DND-41 (cell line): ENCODE measurements at regions not wholly inside any gene's neighbourhood (a gene's known extent, or its start where the extent isn't known, plus 50 kb on each side); places are given as distances from the start of the nearest gene placed in this dataset.

Source experiments
- ATAC-seq: fragments of 200-7000 bp; cut with Tn5 transposase; 3 replicates; pipeline ENCODE4 v1.9.1; 2021; ENCODE audit warnings: low read depth; ENCODE audit not compliant: insufficient read depth
- DNase-seq: peaks from one replicate; pipeline ENCODE4 v3.0.0-alpha.2; 2020
- H2AFZ ChIP-seq: 2 replicates; pipeline ENCODE4 v1.6.0; 2012; ENCODE audit warnings: low read depth, low read length
- H3K27ac ChIP-seq: 2 replicates; pipeline ENCODE4 v1.5.1; 2012; ENCODE audit warnings: low read length, inconsistent platforms
- H3K27me3 ChIP-seq: fragments of 200-600 bp; sonication (generic); 2 replicates; pipeline ENCODE4 v1.6.0; 2012; ENCODE audit warnings: low read length, mild to moderate bottlenecking, inconsistent platforms; ENCODE audit not compliant: insufficient read depth, poor library complexity
- H3K36me3 ChIP-seq: 2 replicates; pipeline ENCODE4 v1.5.1; 2012; ENCODE audit warnings: low read length, inconsistent platforms; ENCODE audit not compliant: insufficient read depth
- H3K4me1 ChIP-seq: 2 replicates; pipeline ENCODE4 v1.5.1; 2012; ENCODE audit warnings: mild to moderate bottlenecking, low read length; ENCODE audit not compliant: insufficient read depth
- H3K4me2 ChIP-seq: 2 replicates; pipeline ENCODE4 v1.6.0; 2012; ENCODE audit warnings: mild to moderate bottlenecking, moderate library complexity, low read length, inconsistent platforms; ENCODE audit not compliant: insufficient read depth
- H3K4me3 ChIP-seq, 2 experiments: fragments of 200-600 bp in 1 of 2; shearing (Covaris generic) in 1 of 2; 2 replicates each; pipeline ENCODE4 v1.5.1; 2012 to 2016; ENCODE audit warnings: inconsistent platforms in 2 of 2, low read length in 2 of 2, mild to moderate bottlenecking in 2 of 2, low read depth in 1 of 2, moderate library complexity in 1 of 2
- H3K79me2 ChIP-seq: 2 replicates; pipeline ENCODE4 v1.6.0; 2012; ENCODE audit warnings: low read length, inconsistent platforms; ENCODE audit not compliant: insufficient read depth
- H3K9ac ChIP-seq: 2 replicates; pipeline ENCODE4 v1.6.0; 2012; ENCODE audit warnings: low read depth, mild to moderate bottlenecking, inconsistent platforms, low read length, moderate library complexity
- H3K9me3 ChIP-seq: 2 replicates; pipeline ENCODE4 v1.5.1; 2012; ENCODE audit warnings: low read length, moderate library complexity, mild to moderate bottlenecking, inconsistent platforms; ENCODE audit not compliant: insufficient read depth, severe bottlenecking
- H4K20me1 ChIP-seq: 2 replicates; pipeline ENCODE4 v1.6.0; 2012; ENCODE audit warnings: low read length; ENCODE audit not compliant: insufficient read depth
- CTCF ChIP-seq: IDR thresholded peaks from 2 replicates; pipeline ENCODE4 v1.5.1; 2012; ENCODE audit warnings: borderline replicate concordance, low read length, moderate library complexity, mild to moderate bottlenecking; ENCODE audit not compliant: poor library complexity, severe bottlenecking; ENCODE audit errors: extremely low read depth
- EZH2 ChIP-seq: IDR thresholded peaks from 3 replicates; pipeline ENCODE4 v1.6.1; 2012; ENCODE audit warnings: borderline replicate concordance, low read depth, mild to moderate bottlenecking, moderate library complexity, low read length, inconsistent platforms; ENCODE audit not compliant: severe bottlenecking

- H3K27ac ChIP-seq = no peak overlapping the region
- no peak overlapping the region for H2AFZ ChIP-seq
- no peaks in the 10 kb centered on the region for H4K20me1 ChIP-seq
- no peaks in the 10 kb centered on the region for H3K9me3 ChIP-seq
- H3K4me1 ChIP-seq = no peaks in the 10 kb centered on the region
- no peak for TF ChIP-seq EZH2
- H3K27me3 ChIP-seq = peaks cover 7% of the 10 kb centered on the region
- no peak overlapping the region for H3K9ac ChIP-seq
- no peaks in the 10 kb centered on the region for H3K79me2 ChIP-seq
- no peak overlapping the region for H3K4me2 ChIP-seq
- H3K4me3 ChIP-seq = no peak overlapping the region
- no peaks in the 10 kb centered on the region for H3K36me3 ChIP-seq
- DNase-seq (no peak), ATAC-seq (no peak)
Observed at GRCh38 chr1:228801068-228801467, 65.8 kb downstream of the RHOU start.

GRCh38 chr1:228802386-228803220 is 67.3 kb downstream of the RHOU start:
- Histone ChIP-seq H3K9me3 (no peaks in the 10 kb centered on the region), H4K20me1 (no peaks in the 10 kb centered on the region), H3K4me3 (no peak overlapping the region), H3K36me3 (no peaks in the 10 kb centered on the region), H3K9ac (no peak overlapping the region), H3K4me1 (no peaks in the 10 kb centered on the region), H3K4me2 (no peak overlapping the region), H3K79me2 (no peaks in the 10 kb centered on the region), H2AFZ (no peak overlapping the region), H3K27ac (no peak overlapping the region), H3K27me3 (peaks cover 7% of the 10 kb centered on the region)
- TF ChIP-seq CTCF (no peak), EZH2 (no peak)
- ATAC-seq (no peak), DNase-seq (no peak)

- H3K36me3 ChIP-seq = no peaks in the 10 kb centered on the region
- TF ChIP-seq EZH2 = no peak
- no peak for TF ChIP-seq CTCF
- H3K4me3 ChIP-seq = no peak overlapping the region
- H3K27me3 ChIP-seq = peaks cover 7% of the 10 kb centered on the region
- no peaks in the 10 kb centered on the region for H3K79me2 ChIP-seq
- no peaks in the 10 kb centered on the region for H4K20me1 ChIP-seq
- H3K27ac ChIP-seq = no peak overlapping the region
- no peak overlapping the region for H3K4me2 ChIP-seq
- H2AFZ ChIP-seq = no peak overlapping the region
- DNase-seq (no peak), ATAC-seq (no peak)
- no peaks in the 10 kb centered on the region for H3K9me3 ChIP-seq
- no peaks in the 10 kb centered on the region for H3K4me1 ChIP-seq
- H3K9ac ChIP-seq = no peak overlapping the region
Observed at GRCh38 chr1:228803421-228803820, 68.1 kb downstream of the RHOU start.

- Histone ChIP-seq H3K4me3 (no peak overlapping the region), H4K20me1 (no peaks in the 10 kb centered on the region), H3K36me3 (no peaks in the 10 kb centered on the region), H3K4me2 (no peak overlapping the region), H3K9me3 (no peaks in the 10 kb centered on the region), H3K27ac (no peak overlapping the region), H2AFZ (no peak overlapping the region), H3K9ac (no peak overlapping the region), H3K79me2 (no peaks in the 10 kb centered on the region), H3K27me3 (peaks cover 7% of the 10 kb centered on the region), H3K4me1 (no peaks in the 10 kb centered on the region)
- TF ChIP-seq EZH2 = no peak
- TF ChIP-seq CTCF = no peak
- DNase-seq (no peak), ATAC-seq (no peak)
Observed at GRCh38 chr1:228804173-228804572, 68.9 kb downstream of the RHOU start.
